ENCODE measurements at regions not wholly inside any gene's neighbourhood (a gene's known extent, or its start where the extent isn't known, plus 50 kb on each side); places are given as distances from the start of the nearest gene placed in this dataset.

DNA sequence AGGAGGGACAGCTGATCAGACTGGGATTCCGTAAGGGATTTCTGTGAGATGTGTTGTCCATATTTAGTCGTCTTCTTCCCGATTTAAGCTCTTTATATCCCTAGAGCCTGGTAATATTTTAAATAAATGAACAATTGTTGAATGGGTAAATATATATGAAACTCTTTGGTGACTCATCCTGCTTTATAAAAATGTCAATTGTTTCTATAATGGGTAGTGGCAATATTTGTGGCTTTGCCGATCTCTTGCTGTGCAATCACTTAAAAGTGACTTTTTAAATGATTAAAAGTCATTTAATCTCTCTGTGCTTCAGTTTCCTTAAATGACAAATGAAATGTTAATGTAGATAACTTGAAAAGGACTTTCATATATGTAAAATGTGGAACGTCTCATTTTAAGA is 339.2 kb downstream of the RNF144A start:
- TF ChIP-seq BCL3 (IDR thresholded peaks at IDR 0.05): no peak
- TF ChIP-seq, protein P1, sequence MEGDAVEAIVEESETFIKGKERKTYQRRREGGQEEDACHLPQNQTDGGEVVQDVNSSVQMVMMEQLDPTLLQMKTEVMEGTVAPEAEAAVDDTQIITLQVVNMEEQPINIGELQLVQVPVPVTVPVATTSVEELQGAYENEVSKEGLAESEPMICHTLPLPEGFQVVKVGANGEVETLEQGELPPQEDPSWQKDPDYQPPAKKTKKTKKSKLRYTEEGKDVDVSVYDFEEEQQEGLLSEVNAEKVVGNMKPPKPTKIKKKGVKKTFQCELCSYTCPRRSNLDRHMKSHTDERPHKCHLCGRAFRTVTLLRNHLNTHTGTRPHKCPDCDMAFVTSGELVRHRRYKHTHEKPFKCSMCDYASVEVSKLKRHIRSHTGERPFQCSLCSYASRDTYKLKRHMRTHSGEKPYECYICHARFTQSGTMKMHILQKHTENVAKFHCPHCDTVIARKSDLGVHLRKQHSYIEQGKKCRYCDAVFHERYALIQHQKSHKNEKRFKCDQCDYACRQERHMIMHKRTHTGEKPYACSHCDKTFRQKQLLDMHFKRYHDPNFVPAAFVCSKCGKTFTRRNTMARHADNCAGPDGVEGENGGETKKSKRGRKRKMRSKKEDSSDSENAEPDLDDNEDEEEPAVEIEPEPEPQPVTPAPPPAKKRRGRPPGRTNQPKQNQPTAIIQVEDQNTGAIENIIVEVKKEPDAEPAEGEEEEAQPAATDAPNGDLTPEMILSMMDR (IDR thresholded peaks at IDR 0.05): no peak
